HG02588 (cell line): ENCODE measurements at regions not wholly inside any gene's neighbourhood (a gene's known extent, or its start where the extent isn't known, plus 50 kb on each side); places are given as distances from the start of the nearest gene placed in this dataset.

Experiments used
- ATAC-seq: cut with Tn5 transposase; IDR thresholded peaks from one replicate; pipeline ENCODE4 v1.9.1; 2021; ENCODE audit warnings: mild to moderate bottlenecking, moderate library complexity; ENCODE audit not compliant: unreplicated experiment

DNA sequence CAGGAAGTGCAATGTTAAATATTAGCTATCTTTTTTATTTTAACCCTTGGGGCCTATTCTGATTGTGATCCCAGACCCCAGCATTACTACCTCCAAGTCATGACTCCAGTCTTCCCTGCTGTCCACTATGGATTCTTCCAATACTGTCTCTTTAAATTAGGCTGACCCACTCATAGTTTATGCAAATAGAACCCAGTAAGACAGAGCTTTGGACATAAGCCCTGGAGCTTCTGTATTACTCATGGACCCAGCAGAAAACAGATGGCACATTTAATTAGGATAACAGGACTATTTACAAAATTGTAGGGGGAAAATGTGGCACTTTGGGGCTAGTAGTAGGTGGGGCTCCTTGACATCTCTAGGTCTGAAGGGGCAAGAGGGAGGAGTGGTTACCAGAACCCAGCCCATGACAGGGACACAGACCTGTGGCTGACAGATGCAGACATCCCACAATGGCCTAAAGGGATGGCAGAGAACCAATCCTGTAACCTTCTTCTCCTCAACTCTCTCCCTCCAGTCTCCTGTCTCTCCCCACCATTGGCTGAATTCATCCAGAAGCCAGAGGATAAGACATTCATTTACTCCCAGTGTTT lies 233.5 kb downstream of the OMA1 start:
- ATAC-seq, result no peak

DNA sequence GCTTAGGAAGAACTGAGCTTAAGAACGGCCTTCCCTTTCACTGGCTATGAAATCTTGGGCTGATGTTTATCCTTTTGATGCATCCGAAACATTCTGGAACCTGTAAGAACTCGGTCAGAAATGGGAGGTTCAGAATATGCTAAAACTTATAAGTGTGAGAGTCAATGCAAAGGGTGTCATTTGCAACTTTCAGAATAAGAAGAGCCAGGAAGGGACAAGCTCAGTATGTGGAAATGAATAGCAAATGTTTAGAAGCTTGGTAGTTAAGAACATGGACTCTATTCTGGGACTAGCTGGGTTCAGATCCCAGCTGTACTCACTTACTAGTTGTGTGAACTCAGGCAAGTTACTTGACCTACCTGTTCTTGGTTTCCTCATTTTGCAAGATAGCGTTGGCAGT lies 234.1 kb downstream of the OMA1 start:
- no peak for ATAC-seq

DNA sequence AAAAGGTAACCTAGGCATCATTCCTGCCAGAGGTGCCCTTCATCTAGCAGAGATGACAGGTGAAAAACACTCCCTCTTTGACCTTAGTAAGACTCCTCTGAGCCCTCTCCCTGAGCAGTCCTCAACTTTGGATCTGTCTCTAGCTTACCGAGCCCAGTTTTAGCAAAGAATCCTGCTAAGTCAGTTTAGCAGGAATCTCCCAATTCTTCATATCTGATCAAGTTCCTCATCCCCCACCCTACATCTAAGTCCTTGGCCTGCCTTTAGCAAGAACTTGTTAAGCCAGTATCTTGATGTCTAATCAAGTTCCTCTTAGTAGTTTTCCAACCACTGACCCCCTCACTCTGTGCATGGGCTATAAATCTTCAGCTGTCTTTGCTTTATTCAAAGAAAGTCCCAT lies 235.6 kb downstream of the OMA1 start:
- ATAC-seq, result no peak

DNA sequence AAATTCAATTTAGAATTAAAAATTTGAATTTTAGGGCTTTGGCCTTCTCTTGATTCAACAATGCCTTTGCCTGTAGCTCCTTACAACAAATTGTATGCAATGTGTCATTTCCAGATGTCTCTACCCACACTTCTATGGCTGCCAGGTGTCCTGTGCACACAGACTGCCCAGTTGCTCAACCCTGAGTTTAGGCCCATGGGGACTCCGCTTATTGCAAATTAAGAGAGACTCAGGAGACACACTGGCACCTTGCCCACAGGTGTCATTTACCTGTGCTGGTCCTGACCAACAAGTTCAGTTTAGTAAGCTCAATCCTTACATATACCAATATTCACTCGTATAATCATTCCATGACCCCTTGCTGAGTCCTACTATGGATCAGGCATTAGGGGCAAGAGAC lies 236.1 kb downstream of the OMA1 start:
- ATAC-seq, result no peak

DNA sequence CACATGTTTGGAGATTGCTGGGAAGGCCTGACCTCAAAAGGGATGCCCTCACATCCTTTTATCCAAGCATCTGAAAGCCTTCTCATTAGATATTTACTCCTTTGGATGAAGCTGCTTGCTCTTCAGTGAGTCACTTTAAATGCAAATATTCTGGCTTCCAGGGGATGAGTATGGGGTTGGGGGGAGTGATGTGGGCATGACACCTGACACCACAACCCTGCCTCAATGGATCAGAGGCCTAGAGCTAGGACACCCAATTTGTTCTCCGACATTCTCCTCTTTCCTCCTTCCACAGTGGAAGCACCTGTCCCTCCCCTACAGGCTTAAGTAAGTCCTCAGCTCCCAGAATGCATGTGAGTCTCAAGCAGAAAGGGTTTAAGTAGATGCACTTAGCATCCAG lies 238.3 kb downstream of the OMA1 start:
- ATAC-seq, result no peak

DNA sequence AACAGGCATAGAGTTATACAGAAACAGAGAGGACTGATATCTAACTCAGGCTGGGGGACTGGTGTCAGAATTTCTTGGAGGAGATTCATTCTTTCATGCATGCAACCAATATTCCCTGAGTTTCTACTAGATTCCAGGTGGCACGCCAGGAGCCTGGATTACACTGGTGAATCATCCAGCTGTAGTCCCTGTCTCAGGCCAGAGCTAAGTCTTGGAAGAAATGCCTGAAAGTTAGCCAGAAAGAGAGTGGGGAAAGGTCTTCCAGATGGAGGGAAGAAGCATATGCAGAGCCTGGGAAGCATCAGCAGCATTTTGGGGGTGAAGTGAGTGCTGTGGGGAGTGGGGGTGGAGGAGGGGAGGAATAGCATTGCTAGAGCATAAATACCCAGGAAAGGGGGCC lies 239.1 kb downstream of the OMA1 start:
- no peak for ATAC-seq

DNA sequence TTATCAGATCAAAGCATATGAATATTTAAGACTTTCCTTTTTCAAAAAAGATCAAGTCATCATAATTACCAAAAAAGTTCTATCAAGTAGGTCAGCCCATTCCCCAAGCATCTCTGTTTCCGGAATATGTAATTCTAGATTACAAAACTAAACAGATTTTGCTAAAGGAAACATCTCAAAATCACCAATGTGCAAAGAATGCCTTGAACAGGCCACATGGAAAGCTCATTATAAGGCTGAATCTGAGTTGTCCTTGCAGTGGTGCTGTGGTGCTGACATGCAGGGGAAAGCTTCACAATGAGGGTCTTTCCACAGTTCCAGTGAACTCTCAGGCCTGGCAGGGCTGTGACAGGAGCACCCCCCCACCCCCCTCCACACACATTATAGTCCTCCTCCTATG lies 240.9 kb downstream of the OMA1 start:
- ATAC-seq, result no peak

DNA sequence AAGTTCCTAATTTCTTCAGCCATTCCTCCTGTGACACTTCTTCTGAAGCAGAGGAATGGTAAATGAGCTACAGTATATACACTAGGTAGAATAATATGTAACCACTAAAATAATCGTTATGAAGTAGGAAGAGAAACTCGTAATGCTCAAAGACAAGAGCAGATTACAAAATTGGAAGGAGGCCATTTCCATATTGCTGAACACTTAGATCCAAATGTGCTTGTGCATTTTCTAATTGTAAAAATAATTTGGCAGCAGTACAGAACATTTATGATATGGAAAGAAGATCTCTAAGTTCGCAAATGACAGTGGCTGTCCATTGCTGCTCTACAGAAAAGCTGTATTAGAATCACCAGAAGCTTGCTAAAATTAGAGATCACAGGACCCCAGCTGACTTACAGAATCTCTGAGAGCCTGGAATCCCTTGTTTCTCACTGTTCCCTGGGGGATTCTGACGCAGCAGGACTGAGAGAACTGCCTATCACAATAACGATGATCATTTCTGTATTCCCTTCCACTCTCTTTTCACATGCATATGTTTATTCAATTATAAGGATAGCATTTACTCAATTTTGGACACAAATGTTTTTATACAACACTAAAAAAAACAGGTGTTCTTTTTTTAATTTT lies 242.1 kb downstream of the OMA1 start:
- no peak for ATAC-seq

DNA sequence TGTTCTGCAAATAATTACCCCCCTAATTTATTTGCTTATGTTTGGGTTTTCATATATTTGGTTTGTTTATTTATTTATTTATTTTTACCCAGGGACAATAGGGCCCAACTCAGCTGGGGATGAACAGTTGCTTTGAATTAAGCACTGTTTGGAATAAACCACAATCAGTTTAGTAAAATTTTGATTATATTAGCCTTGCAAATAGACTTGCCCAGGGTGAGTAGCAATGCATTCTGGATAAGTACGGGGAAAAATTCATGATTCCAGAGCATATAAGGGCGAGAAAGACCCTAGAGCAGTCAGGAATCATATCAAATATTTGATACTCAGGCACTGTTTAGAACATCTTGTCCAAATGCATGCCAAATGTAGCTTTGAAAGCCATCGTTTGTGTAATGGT lies 242.7 kb downstream of the OMA1 start:
- no peak for ATAC-seq

DNA sequence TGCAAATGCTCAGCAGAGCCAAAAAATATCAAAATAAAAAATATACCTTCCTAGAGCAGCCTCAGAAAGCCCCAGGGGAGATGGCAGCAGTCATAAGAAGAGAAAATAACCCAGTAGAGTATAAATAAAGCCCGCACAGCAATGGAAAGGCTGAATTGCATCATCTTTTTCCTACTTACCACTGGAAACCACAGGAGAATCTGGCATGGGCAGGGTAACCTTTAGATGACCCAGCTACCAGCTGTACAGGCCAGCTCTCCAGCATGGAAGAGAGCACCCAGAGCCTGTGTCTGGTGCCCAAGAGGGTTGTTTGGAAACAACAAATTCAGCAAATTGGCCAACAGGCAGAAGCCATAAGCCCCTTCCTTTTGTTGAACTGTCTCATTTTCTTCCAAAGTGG lies 253.1 kb downstream of the OMA1 start:
- ATAC-seq, result no peak

DNA sequence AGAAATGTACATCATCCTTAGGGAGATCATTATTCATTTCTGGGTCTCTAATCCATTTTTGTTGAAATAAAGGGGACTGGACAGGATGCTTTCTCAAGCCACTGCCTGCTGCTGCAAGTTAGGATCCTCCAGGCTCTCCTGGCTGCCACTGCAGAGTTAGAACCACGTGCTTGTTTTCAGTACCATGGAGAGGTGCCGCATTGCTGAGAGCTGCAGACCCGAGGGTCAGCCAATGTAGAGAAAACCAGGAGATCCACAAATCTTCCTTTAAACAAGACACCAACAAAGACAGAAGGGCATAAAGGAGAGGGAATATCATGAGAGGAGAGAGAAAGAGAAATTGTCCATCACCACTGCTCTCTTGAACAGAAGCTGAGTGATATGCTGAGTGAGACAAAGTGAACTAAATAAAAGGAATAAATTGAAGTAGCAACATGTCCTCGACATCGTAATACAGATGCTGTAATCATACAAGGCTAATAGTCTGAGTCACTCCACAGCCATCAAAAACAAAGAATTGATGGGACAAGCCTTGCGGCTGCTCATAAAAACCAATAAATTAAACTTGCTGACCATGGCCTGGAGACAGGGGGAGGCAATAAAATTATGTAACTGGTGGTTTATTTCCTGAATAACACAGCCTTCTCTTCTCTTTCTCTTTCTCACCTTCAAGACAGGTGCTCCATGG lies 255.7 kb downstream of the OMA1 start:
- ATAC-seq, result no peak

DNA sequence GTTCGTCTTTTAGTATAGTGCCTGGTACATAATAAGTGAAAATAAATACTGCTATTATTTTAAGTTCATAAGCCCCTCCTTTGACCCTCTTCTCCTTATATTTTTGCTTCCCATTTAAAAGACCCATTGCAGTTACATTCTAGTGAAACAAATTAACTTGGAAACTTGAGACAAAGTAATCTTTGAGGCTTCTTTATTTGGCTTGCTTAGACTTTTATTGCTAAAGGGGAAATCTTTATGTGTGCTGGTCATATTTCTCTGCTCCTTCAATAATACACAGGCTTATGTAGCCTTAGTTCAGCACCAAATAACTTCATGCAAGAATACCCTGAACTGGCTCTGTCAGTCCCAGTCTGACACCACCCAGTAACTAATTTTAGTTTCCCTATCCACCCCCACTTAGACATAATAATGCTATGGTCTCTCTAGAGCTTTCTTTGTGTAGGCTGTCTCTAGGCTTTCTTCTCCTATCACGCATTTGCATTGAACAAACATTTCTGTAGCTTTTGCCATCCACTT lies 257.8 kb downstream of the OMA1 start:
- ATAC-seq, result no peak

DNA sequence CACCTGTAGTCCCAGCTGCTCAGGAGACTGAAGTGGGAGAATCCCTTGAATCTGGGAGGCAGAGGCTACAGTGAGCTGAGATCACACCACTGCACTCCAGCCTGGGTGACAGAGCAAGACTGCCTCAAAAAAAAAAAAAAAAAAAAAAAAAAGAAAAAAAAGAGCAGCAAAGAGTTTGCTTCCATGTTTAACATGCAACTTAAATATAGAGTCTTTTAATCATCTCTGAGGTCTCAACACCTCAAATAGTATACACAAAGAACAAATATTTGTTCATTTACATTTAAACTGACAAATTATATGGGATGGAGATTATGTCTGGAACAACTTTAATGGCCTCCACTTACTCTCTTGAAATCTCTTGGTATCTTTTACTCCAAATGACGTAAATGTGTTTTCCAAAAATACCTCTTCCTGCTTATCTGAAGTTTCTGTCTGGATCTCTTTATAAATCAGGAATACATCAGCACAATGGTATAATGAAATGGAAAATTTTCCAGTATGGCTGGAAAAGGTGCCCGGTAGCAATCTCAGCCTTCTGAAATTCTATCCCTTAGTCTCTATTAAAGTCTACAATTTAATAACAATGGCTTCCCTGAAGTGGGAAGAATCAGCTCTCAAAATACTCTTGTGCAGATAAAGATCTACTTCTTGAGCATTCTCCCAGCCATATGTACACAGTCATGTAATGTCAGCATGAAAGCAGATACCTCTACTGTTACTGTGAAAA lies 258.5 kb downstream of the OMA1 start:
- ATAC-seq, result no peak

DNA sequence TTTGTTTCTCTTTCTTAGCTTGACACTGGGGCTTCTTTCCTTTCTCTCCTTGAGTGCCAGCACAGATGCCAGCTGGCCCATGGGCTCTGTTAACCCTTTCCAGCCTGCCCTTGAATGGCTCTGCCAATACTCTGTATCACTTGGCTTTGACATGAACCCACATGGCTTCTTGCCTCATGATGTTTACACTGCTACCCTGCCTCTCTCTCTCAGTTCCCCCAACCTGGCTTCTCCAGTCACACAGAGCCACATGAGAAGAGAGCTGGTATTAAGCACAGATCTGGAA lies 262.4 kb downstream of the OMA1 start:
- no peak for ATAC-seq

DNA sequence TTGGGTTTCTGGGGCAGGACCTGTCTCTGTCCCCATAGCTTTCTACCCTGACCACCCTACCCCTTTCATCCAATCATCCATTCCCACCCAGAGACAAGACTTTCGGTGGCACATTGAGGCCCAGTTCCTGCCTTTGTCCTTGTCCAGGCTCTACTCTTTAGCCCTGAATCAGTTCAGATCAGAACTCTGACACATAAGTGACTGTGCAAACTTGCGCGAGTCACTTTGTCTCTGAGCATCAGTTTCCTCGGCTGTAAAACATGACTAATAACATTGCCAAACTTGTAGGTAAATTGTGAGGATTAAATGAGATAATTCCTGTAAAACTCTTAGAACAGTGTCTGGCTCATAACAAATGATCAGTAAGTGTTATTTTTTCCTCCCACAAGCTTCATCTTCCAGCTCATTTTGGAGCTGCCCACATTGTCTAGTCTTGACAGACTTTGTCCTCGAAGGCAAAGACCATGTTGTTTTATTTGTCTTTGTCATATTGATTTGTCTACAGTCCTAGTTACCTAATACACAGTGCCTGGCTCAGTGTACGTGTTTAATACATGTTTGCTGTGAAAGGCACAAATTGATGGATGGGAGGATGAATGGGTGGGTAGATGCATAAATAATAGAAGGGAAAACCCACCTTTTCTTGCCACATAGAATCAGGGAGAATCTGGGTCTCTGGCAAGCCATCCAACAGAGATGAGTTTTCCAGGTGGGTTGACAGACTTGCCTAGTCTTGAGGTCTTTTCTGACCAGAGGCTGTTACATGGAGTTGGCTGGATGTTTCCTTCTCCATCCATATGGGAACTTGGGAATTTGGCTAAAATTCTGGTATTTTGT lies 262.9 kb downstream of the OMA1 start:
- no peak for ATAC-seq

DNA sequence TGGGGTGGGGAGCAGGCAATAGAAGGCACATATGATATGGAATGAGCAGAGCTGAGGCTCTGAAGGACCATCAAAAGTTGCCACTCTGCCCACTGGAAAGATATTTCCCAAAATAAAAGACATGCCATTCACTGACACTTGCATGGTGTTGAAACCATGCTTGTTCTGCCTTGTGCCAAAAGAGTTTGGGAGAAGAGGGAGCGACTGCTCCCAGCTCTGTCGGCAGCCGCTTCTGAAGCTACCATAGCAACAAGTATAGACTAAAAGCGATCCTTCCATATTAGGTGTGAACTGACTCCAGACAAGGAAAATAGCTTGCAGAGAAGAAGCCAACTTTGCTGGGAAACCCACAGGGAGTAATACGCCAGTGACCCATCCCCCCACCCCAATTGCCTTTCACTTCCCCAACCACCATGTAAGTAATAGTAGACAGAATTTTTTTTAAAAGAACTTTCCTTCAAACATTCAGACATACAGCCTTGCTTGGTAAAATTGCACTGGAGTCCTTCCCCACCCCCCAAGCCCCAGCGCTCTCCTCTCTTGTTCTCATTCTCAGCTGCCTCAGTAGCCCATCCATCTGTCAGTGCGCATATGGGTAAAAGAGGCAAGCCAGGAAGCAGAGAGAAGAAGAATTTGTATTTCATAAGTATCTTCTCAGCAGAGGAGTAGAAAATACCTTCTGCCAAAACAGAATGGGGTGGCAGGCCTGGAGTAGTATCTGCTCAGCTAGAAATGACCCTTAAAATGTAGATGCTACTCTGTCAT lies 263.7 kb downstream of the OMA1 start:
- ATAC-seq, result no peak

DNA sequence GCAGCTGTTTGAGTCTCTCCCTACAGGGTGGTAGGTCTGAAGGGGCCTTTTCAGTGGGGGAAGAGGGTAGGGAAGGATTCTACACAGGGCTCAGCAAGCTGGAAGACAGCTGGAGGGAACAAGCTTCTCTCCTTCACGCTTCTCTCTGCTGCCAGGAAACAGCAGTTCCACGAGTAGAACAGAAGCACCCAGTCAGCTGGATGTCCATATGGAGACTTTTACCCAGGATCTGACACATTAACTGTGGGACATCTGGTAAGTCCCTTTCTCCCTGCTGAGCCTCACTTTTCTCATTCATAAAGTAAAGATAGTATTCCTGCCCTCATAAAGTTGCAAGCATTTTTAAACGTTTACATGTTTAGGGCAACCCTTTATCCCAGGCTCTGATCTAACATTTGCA lies 280.3 kb downstream of the OMA1 start:
- no peak for ATAC-seq

DNA sequence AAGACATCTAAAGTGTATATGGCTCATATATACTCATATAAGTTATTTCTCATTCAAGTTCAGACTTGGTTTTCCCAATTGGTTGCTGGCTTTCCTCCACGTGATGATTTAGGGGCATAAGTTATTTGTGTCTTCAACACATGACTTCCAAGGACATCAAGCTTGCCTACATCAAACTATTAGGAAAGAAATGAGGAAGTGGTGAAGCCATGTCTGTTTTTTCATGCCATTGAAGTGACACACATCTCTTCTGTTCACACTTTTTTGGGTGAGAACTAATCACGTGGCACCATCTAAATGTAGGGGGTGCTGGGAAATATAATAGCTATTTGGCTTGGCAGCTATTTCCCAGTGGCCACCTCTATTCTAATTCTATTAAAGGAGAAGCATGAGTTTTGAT lies 282.1 kb downstream of the OMA1 start:
- no peak for ATAC-seq

DNA sequence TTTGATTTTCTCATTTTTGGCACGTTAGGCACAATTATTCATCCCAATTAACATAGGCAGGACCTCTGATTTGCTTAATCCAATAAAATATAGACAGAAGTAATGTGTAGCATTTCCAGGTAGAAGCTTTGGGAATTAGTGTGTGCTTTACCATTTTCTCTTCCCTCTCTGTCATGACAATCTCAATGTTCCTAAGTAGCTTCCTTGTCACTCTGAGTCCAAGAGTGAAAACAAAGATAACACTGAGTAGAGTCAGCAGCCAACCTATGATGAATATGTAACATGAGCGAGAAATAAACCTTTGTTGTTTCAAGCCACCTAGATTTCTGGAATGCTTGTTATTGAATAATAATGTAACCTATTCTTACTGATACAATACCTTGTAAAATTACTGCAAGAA lies 283.8 kb downstream of the OMA1 start:
- ATAC-seq, result no peak

DNA sequence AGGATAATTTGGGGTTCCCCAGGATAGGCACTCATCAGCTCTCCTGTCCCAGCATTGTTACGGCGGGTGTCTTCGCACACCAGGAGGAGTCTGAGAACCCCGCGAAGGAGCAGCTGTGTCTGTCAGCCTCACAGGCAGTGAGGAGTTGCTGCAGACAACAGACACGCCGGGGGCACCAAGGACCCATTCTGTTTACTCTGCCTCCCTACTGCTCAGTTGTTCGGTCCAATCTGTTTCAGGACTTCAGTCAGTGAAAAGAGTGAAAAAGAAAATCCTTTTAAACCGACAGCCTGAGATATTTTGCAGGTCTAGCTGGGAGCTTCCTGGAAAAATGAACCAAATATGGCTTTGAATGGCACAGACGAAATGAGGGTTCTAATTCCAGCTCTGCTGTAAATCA lies 288.4 kb downstream of the OMA1 start:
- ATAC-seq, result no peak
